ENCODE measurements at regions not wholly inside any gene's neighbourhood (a gene's known extent, or its start where the extent isn't known, plus 50 kb on each side); places are given as distances from the start of the nearest gene placed in this dataset.

DNA sequence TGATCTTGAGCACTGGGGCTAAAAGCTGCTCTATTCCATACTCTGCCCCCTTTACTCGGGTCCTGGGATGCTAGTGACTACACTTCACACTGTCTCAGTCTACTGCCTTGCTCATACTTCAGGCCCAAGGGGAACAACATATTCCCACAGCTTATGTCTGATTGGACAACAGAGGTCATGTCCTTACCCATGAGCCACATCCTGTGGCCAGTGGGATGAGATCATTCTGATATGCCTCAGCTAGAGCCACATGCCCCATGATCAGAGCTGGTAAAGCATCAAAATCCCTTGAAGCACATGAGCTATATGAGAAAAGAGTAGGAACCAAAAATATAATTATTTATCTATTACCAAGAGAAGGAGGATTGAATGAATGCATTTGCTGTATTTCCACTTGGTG is 290.1 kb upstream of the TSHZ3 start:
- Histone ChIP-seq H3K36me3 (no peaks in the 10 kb centered on the region), H3K27ac (replicated peaks in 1 of 4) (no peak overlapping the region), H3K9me3 (no peaks in the 10 kb centered on the region), H3K4me1 (no peaks in the 10 kb centered on the region), H3K27me3 (peaks cover 0 to 8% (median 0%) of the 10 kb centered on the region in 4 donors), H3K4me3 (no peak overlapping the region)
- intact Hi-C loops (cut with DNase I): no loop called here
- 89% methylated on average over 1 of the region's 1 CpG for WGBS
- DNase-seq (ENCODE audit: extremely low spot score): no peak
- TF ChIP-seq CTCF (IDR thresholded peaks at IDR 0.05): no peak
- no peak for TF ChIP-seq EP300 (IDR thresholded peaks at IDR 0.05)
- no peak for TF ChIP-seq POLR2A (IDR thresholded peaks at IDR 0.05; ENCODE audit: low read depth)
- no peak for TF ChIP-seq POLR2AphosphoS5 (IDR thresholded peaks at IDR 0.05)

DNA sequence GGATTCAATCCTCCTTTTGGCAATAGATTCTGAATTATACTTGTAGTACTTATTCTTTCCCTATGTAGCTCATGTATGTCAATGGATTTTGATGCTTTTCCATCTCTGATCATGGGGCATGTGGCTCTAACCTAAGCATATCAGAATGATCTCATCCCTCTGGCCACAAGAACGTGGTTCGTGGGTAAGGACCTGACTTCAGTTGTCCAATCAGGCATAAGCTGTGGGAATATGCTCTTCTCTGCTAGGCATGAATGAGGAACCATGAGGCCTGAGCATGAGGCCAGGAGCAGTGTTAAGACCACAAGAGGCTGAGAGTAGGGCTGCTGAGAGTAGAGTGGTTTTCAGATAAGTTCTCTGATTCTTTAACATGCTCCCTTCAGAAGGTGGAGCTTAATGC is 292.4 kb upstream of the TSHZ3 start:
- intact Hi-C loops (cut with DNase I): no loop called here
- 70% methylated on average over 2 of the region's 2 CpGs for WGBS

DNA sequence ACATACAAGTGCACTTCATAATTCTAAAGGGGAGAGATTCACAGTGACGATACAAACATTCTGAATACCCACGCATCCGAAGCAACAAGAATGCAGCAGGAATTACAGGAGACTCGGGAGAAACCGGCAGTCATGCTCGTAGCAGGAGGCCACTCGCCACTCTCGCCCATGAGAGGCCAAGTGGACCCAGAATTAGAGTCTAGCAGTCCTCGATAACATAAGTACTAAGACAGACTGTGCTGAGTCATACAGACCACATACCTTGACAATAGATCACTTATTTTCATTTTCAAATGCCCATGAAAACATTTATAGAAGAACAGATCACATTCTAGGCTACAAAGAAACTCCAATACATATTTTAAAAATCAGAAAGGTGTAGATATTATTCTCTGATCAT is 299.1 kb upstream of the TSHZ3 start:
- TF ChIP-seq CTCF (IDR thresholded peaks at IDR 0.05): no peak
- TF ChIP-seq EP300 (IDR thresholded peaks at IDR 0.05): no peak
- TF ChIP-seq POLR2AphosphoS5 (IDR thresholded peaks at IDR 0.05): no peak
- no peak for TF ChIP-seq POLR2A (IDR thresholded peaks at IDR 0.05; ENCODE audit: low read depth)
- intact Hi-C loops (cut with DNase I): no loop called here
- Histone ChIP-seq H3K27me3 (no peaks in the 10 kb centered on the region), H3K9me3 (peaks cover 0 to 11% (median 8%) of the 10 kb centered on the region in 4 donors), H3K27ac (replicated peaks in 1 of 4) (no peak overlapping the region), H3K4me3 (no peak overlapping the region), H3K4me1 (no peaks in the 10 kb centered on the region), H3K36me3 (no peaks in the 10 kb centered on the region)
- no peak for DNase-seq (ENCODE audit: extremely low spot score)
- 84% methylated on average over 9 of the region's 9 CpGs for WGBS

More for the DNA sequence above, 292.4 kb upstream of the TSHZ3 start:
- Histone ChIP-seq H3K27ac (replicated peaks in 1 of 4) (no peak overlapping the region), H3K27me3 (peaks cover 0 to 8% (median 0%) of the 10 kb centered on the region in 4 donors), H3K9me3 (peaks cover 0 to 11% (median 8%) of the 10 kb centered on the region in 4 donors), H3K36me3 (no peaks in the 10 kb centered on the region), H3K4me3 (no peak overlapping the region), H3K4me1 (no peaks in the 10 kb centered on the region)
- TF ChIP-seq CTCF (IDR thresholded peaks at IDR 0.05) (no peak), EP300 (IDR thresholded peaks at IDR 0.05) (no peak), POLR2A (IDR thresholded peaks at IDR 0.05; ENCODE audit: low read depth) (no peak), POLR2AphosphoS5 (IDR thresholded peaks at IDR 0.05) (no peak)
- DNase-seq (ENCODE audit: extremely low spot score): no peak

DNA sequence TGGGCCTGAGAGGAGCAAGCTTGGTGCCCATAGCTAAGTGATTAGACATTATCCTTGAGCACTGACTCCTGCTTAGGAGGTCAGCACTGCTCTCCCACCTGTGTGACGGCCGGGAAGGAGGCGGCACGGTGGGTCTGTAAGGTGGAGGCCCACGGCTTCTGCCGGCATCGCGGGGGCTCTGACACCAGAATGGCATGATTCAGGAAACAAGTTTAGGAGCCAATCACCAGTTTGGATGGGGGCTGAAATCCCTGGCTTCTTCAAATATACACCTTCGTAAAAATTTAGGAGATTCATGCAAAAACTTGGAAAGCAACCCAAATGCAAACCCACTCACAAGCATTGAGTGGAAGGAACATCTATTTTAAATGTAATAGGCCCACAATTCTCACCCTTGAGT is 307.3 kb upstream of the TSHZ3 start:
- WGBS: 94% methylated on average over 9 of the region's 9 CpGs

More for the DNA sequence above, 307.3 kb upstream of the TSHZ3 start:
- intact Hi-C loops (cut with DNase I): no loop called here
- no peak overlapping the region for H3K4me3 ChIP-seq
- no peak for DNase-seq (ENCODE audit: extremely low spot score)
- H3K27ac ChIP-seq (replicated peaks in 1 of 4): no peak overlapping the region
- H3K36me3 ChIP-seq: no peaks in the 10 kb centered on the region
- no peaks in the 10 kb centered on the region for H3K4me1 ChIP-seq
- TF ChIP-seq CTCF (IDR thresholded peaks at IDR 0.05) (no peak), EP300 (IDR thresholded peaks at IDR 0.05) (no peak), POLR2A (IDR thresholded peaks at IDR 0.05; ENCODE audit: low read depth) (no peak), POLR2AphosphoS5 (IDR thresholded peaks at IDR 0.05) (no peak)
- H3K9me3 ChIP-seq: no peaks in the 10 kb centered on the region
- no peaks in the 10 kb centered on the region for H3K27me3 ChIP-seq

All from esophagus muscularis mucosa (tissue), 4 donors.